Gastroesophageal sphincter (tissue), 4 donors: ENCODE measurements at regions not wholly inside any gene's neighbourhood (a gene's known extent, or its start where the extent isn't known, plus 50 kb on each side); places are given as distances from the start of the nearest gene placed in this dataset.

Source experiments
- ATAC-seq: fragments of 150-250 bp; one replicate; pipeline ENCODE4 v1.9.1; 2016; ENCODE audit warnings: mild to moderate bottlenecking, moderate library complexity
- H3K27ac ChIP-seq, 4 donors: fragments of 200-600 bp; sonication (generic) in 3 of 4; 1 replicate in 3 of 4; 2 replicates in 1 of 4; pipeline ENCODE4 v1.5.1; 2016 to 2019
- H3K27me3 ChIP-seq: fragments of 200-600 bp; sonication (generic); one replicate; pipeline ENCODE4 v1.5.1; 2019
- H3K36me3 ChIP-seq, 2 donors: fragments of 200-600 bp; sonication (generic); one replicate each; pipeline ENCODE4 v1.5.1; 2019; ENCODE audit warnings: control low read depth in 1 of 2
- H3K4me1 ChIP-seq, 3 donors: fragments of 200-600 bp; sonication (generic); 1 replicate in 2 of 3; 2 replicates in 1 of 3; pipeline ENCODE4 v1.5.1; 2016 to 2019; ENCODE audit warnings: control low read depth in 2 of 3
- H3K4me3 ChIP-seq, 2 donors: fragments of 200-600 bp; sonication (generic); one replicate each; pipeline ENCODE4 v1.5.1; 2019; ENCODE audit warnings: mild to moderate bottlenecking in 1 of 2, moderate library complexity in 1 of 2
- H3K9me3 ChIP-seq, 3 donors: fragments of 200-600 bp; sonication (generic); one replicate each; pipeline ENCODE4 v1.5.1; 2017 to 2019; ENCODE audit warnings: control low read depth in 2 of 3
- EP300 ChIP-seq: sonication (generic); formaldehyde crosslinking; IDR thresholded peaks from one replicate; pipeline ENCODE4 v1.6.1; 2017; ENCODE audit warnings: antibody characterized with exemption, mild to moderate bottlenecking
- POLR2A ChIP-seq, 2 donors: fragments of 450-650 bp; IDR thresholded peaks; one replicate each; pipeline ENCODE4 v1.6.1; 2017; ENCODE audit warnings: antibody characterized with exemption in 2 of 2, mild to moderate bottlenecking in 2 of 2, moderate library complexity in 1 of 2
- POLR2AphosphoS5 ChIP-seq: sonication (generic); formaldehyde crosslinking; IDR thresholded peaks from one replicate; pipeline ENCODE4 v1.6.1; 2017; ENCODE audit warnings: antibody characterized with exemption
- WGBS, 2 donors: methylation state at CpG; one replicate each; pipeline ENCODE4 v1.1.5; 2018; ENCODE audit warnings: low coverage in 1 of 2; 5-methylcytosine and 5-hydroxymethylcytosine counted together
- TF ChIP-seq, protein P1 (sequence below), 4 experiments: fragments of 200-600 bp in 2 of 4; fragments of 450-650 bp in 2 of 4; sonication (generic) in 1 of 4; IDR thresholded peaks; one replicate each; pipeline ENCODE4 v1.5.1; 2017 to 2019; ENCODE audit warnings: antibody characterized with exemption in 4 of 4, mild to moderate bottlenecking in 2 of 4, moderate library complexity in 2 of 4

DNA sequence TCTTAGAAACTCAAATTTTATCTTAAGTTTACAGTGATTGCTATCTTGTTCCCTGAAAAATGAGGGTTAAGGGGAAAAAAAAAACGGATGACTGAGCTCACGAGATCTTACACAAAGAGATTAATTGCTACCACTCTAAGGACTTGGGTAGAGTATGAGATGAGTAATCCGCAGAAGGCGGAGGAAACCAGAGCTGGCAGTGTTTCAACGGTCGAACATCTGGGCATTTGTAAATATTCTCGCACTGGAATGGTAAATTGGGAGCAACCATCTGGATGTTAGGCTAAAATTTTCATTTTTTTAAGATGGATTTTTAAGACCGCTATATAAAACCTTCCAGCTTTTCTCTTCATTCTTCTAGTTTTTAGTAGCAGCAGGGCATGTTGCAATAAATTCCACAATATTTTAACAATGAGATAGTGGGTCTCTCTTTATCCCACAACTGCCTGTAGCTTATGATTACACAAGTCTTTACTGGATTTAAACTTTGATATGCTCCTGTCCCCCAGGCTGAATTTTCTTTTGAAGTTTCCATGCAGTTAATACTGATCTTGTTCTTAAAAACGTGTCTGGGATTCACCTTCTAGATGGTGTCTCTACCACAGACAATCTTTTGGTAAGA, 1324.1 kb downstream of the AACS start:
- Histone ChIP-seq H3K27ac (no peak overlapping the region), H3K36me3 (no peaks in the 10 kb centered on the region), H3K9me3 (no peaks in the 10 kb centered on the region), H3K27me3 (peaks cover 3% of the 10 kb centered on the region), H3K4me3 (no peak overlapping the region), H3K4me1 (no peaks in the 10 kb centered on the region)
- TF ChIP-seq EP300 (no peak), POLR2A (IDR thresholded peaks at IDR 0.05) (no peak), POLR2AphosphoS5 (no peak)
- TF ChIP-seq, protein P1, sequence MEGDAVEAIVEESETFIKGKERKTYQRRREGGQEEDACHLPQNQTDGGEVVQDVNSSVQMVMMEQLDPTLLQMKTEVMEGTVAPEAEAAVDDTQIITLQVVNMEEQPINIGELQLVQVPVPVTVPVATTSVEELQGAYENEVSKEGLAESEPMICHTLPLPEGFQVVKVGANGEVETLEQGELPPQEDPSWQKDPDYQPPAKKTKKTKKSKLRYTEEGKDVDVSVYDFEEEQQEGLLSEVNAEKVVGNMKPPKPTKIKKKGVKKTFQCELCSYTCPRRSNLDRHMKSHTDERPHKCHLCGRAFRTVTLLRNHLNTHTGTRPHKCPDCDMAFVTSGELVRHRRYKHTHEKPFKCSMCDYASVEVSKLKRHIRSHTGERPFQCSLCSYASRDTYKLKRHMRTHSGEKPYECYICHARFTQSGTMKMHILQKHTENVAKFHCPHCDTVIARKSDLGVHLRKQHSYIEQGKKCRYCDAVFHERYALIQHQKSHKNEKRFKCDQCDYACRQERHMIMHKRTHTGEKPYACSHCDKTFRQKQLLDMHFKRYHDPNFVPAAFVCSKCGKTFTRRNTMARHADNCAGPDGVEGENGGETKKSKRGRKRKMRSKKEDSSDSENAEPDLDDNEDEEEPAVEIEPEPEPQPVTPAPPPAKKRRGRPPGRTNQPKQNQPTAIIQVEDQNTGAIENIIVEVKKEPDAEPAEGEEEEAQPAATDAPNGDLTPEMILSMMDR (IDR thresholded peaks at IDR 0.05), result no peak
- WGBS, 2 donors, result 21 to 29% methylated on average over 9 of the region's 9 CpGs
- peak; percentile 65 for ATAC-seq

DNA sequence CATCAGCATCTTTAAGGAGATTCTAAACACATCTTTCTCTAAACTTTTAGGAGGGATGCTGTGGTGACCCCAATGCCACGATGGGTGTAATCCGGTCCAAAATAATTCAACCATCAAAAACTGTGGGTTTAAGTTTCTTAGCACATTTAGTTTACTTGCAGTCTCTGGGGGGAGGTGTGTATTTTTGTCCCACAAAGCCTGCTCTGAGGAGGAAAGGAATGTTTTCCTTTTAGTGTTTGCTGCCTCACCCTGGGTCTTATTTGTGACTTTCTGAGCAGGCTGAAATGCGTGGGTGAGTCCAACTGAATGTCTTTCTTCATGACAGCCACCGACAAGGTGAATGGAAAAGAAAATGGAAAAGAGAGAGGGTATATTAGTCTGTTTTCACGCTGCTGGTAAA, 1324.7 kb downstream of the AACS start:
- TF ChIP-seq, protein P1 (IDR thresholded peaks at IDR 0.05), result no peak
- TF ChIP-seq POLR2A (IDR thresholded peaks at IDR 0.05), result no peak
- no peak for TF ChIP-seq EP300
- TF ChIP-seq POLR2AphosphoS5, result no peak
- H3K27me3 ChIP-seq, result peaks cover 3% of the 10 kb centered on the region
- 68 to 83% methylated on average over 3 to 5 of the region's 5 CpGs for WGBS, 2 donors
- H3K4me1 ChIP-seq, result no peaks in the 10 kb centered on the region
- no peaks in the 10 kb centered on the region for H3K9me3 ChIP-seq
- H3K36me3 ChIP-seq, result no peaks in the 10 kb centered on the region
- no peak overlapping the region for H3K27ac ChIP-seq
- H3K4me3 ChIP-seq, result no peak overlapping the region
- ATAC-seq, result no peak

DNA sequence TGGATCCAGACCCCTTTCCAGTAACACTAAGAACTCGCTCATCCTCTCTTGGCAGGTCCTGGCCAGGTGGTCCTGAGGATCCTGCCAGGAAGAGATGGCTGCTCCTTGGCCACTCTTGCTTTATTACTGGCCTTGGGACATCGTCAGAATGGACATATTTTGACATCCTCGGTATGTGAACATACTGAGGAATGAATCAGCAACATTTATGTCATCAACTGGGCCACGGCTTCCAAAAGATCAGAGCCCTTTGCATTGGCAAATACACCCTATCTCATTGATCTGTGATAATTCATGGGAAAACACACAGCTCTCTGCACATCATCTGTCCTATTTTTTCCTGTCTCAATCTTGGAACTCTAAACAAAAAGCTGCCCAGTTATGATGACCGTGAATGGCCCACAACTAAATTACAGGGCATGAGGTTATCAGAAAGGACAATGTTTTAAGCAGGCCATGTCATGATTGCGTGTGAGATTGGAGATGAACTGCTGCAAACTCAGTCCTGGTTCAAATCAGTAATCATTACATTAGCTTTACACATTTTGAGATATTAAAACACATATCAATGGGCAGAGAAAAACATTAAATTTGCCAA, 1325.8 kb downstream of the AACS start:
- ATAC-seq, result no peak
- TF ChIP-seq POLR2A (IDR thresholded peaks at IDR 0.05) (no peak), POLR2AphosphoS5 (no peak)
- no peaks in the 10 kb centered on the region for H3K4me1 ChIP-seq
- H3K4me3 ChIP-seq, result no peak overlapping the region
- no peak overlapping the region for H3K27ac ChIP-seq
- H3K27me3 ChIP-seq, result peaks cover 3% of the 10 kb centered on the region
- no peaks in the 10 kb centered on the region for H3K9me3 ChIP-seq
- no peaks in the 10 kb centered on the region for H3K36me3 ChIP-seq
- WGBS, 2 donors, result 62 to 83% methylated on average over 2 to 5 of the region's 6 CpGs

DNA sequence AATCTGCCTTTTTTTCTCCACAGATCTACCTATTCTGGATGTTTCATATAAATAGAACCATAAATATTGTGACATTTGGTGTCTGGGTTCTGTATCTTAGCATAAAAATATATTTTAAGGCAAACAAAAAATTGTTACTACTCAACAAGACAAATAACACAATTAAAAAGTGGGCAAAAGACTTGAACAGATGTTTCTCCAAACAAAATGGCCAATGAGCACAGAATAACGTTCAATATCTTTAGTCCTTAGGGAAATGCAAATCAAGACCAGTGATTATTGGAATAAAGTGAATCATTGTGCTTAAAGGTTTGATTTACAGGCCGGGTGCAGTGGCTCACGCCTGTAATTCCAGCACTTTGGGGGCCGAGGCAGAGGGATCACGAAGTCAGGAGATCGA, 1331.3 kb downstream of the AACS start:
- no peaks in the 10 kb centered on the region for H3K27me3 ChIP-seq
- H3K27ac ChIP-seq, result no peak overlapping the region
- ATAC-seq, result no peak
- WGBS, 2 donors, result 33 to 67% methylated on average over 3 to 5 of the region's 6 CpGs
- TF ChIP-seq POLR2AphosphoS5 (no peak), POLR2A (IDR thresholded peaks at IDR 0.05) (no peak), EP300 (no peak)
- TF ChIP-seq, protein P1 (IDR thresholded peaks at IDR 0.05), result no peak
- H3K4me1 ChIP-seq, result no peaks in the 10 kb centered on the region
- H3K4me3 ChIP-seq, result no peak overlapping the region
- H3K36me3 ChIP-seq, result no peaks in the 10 kb centered on the region
- H3K9me3 ChIP-seq, result peaks cover 0 to 19% (median 0%) of the 10 kb centered on the region in 3 donors

DNA sequence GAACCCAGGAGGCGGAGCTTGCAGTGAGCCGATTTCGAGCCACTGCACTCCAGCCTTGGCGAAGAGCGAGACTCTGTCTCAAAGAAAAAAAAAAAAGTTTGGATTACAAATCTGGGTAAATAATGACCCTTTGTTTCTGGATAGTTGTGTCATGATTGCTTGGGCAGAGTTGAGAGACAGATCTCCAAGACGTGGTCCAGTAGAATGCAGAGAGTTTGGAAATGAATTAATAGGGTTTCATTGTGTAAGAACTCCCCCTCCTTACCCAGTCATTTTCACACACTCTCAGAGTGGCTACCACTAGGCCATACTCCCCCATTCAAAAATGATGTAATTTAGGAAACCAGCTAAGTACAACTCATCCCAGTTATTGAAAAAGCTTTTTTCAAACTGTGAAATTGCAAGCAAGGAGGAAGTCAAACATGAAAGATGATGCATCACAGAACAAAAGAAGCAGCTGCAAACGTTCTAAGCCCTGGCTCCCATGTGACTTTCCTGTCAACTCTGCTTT, 1331.9 kb downstream of the AACS start:
- no peak for TF ChIP-seq POLR2A (IDR thresholded peaks at IDR 0.05)
- TF ChIP-seq, protein P1 (IDR thresholded peaks at IDR 0.05), result no peak
- TF ChIP-seq EP300, result no peak
- TF ChIP-seq POLR2AphosphoS5, result no peak
- peak; percentile 83 for ATAC-seq

More for the DNA sequence above, 1331.9 kb downstream of the AACS start:
- Histone ChIP-seq H3K27ac (no peak overlapping the region), H3K4me1 (no peaks in the 10 kb centered on the region), H3K9me3 (peaks cover 0 to 19% (median 0%) of the 10 kb centered on the region in 3 donors), H3K4me3 (no peak overlapping the region), H3K27me3 (no peaks in the 10 kb centered on the region), H3K36me3 (no peaks in the 10 kb centered on the region)
- 53 to 58% methylated on average over 3 to 7 of the region's 7 CpGs for WGBS, 2 donors
